UCSD-AML1 (cell line): ENCODE measurements at regions not wholly inside any gene's neighbourhood (a gene's known extent, or its start where the extent isn't known, plus 50 kb on each side); places are given as distances from the start of the nearest gene placed in this dataset.
A peak's percentile ranks its signal among the peaks of the same experiment; 100 is the strongest.
"Not testable (repeated sequence)": the region's sequence is repeated elsewhere in the genome, so short reads cannot be mapped to it uniquely, and the experiment has no call there.

Source experiments
- DNase-seq: peaks from one replicate; lab custom pipeline; 2025; ENCODE audit not compliant: unreplicated experiment; lab: John Stamatoyannopoulos, UW

DNA sequence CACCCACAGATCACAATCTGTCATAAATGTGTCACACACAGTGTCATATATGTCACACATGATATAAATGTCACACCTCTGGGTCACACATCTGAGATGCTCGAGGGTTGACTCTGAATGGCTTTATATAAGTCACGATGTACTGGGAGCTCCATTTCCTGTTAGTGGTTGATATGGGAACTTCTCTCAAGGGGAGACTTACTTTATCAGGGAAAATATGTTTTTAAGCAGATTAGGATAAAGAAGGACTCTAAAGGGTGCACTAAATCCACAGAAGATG is 83.9 kb upstream of the MEF2A start:
- no peak for DNase-seq

DNA sequence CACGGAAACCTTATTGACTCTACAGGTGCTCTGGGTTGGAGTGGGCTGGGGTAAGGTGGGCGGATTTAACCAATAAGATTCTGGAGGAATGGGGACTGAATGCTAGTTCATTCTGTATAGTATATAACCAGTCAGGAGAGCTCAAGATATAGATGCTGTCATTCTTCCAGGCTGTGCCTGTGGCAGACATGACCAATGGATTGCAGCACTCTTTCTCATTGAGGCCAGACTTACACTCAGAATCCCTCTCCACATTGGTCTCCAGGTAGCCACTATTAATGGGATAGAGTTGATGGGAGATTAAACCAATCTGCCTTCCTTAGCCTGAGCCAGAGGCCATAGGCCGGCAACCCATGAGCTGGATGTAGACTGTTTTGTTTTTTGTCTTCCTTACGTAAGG is 82.8 kb upstream of the MEF2A start:
- no peak for DNase-seq

DNA sequence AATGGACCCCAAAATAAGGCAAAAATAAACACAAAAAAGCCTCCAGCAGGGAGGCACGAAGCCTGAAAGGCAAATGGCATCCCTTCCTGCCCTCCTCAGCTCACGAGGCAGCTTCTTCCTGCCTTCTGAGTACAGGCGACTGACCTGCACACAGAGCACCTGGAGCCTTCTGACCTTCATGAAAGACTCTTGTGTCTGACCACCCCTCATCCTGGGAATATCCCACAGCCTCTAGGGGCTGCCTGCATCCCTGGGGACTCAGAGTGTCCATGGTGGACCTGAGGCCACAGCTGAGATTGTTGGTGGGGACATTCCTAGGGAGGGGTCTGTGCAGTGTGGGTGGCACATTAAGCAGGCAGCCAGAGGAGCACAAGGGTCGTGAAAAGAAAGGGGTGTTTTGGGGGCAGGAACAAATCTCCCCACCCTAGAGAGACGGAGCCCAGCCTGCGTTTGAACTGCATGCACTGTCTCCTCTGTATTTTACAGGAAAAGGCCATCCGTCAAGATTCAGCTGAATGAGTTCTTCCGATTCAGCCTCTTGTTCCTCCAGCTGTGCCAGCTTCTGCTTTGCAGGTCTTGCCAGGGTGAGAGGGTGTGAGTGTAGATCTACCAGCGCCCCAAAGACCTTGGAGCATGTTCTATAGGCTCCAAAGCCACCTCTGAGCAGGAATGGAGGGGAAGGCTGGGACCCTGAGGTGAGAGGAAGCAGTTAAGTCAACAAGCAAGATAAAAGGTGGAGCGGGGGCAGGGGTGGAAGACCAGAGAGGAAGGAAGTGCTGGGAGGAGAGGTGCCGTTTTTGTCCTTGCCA is 80.4 kb upstream of the MEF2A start:
- peak; percentile 59 for DNase-seq

DNA sequence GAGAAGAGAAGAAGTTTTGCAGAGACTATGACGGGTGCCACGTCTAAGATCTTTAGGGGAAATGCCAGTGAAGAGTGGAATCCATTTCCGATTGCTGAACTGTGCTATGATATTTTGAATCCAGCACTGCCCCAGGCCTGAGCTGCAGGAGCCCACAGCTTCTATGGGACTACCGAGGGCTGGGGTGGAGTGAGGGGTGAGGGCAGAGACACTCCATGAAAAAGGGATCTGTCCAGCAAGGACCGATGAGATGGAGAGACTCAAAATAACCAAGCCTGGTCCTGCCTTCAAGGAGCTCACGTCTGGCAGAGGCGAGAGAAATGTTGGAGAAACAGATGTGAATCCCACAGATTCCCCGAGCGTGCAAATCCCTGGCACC is 79.8 kb upstream of the MEF2A start:
- DNase-seq: no peak

DNA sequence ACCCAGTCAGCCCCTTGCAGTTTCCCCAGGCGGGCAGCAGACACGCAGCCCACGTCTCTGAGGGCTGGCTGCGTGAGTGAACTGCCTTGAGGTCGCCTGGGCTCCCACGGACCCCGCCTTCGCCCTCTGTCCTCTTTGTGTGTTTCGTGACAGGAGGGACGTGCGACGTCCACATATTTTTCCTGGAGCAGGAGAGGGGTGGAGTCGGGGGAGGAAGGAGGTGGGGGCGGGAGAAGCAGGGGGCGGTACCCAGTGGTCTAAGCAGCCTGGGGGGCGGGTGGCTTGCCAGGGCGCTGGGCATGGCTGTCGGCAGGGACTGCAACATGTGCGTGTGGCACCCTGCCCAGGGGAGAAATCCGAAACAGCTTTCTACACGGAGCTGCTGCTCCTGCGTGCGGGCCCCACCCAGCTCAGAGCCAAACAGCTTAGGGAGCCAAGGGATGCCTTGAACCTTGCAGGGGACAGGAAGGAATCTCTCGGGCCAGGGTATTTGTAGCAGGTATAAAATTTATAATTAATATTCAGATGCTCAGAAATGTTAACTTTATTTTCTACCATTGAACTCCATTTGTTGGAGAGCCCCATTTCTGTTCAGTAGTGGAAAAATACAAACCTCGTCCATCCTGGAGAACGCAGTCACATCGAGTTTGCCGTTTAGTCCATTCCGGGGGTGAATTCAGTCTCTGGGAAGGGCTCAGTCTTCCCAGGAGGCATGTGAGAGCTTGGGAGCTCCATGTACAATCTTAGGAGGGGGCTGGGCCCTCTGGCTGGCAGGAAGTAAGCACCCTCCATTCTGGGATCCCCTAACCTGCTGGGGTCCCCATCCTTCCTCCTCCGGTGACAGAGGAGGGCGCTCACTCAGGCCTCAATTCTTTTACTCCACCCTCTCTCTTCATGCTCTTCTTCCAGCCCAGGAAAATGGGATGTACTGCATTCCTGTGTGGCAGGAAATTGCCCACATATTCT is 79.1 kb upstream of the MEF2A start:
- DNase-seq: peak; percentile 65

DNA sequence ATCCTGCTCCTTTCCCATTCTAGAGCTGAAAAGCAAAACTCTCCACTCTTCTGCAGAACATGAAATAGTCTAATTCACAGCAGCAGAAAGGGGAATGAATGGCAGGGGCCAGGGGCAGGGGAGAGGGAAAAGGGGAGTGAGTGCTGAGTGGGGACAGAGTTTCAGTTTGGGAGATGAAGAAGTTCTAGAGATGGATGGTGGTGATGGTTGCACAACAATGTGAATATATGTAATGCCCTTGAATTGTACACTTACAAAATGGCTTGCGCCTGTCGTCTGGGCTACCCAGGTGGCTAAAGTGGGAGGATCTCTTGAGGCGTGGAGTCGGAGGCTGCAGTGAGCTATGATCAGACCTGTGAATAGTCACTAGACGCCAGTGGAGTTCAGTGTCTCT is 78.5 kb upstream of the MEF2A start:
- DNase-seq: no peak

DNA sequence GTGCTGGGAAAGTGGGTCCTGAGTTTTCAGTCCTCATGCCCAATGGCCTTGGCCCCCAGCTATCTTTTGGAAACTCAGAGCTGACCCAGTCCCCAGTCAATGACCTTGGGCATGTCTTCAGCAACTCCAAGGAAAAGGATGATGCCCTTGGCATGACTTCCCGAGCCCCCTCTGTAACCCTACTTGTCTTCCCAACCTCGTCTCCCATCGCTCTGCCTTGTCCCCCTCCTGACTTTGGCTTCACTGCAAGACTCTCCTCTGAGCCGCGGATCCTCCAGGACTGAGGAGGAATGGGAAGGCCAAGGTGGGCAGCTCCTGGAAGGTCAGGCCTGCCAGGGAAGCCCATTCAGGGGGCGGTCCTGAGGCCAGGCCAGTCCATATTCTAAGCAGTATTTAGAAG is 73.5 kb upstream of the MEF2A start:
- no peak for DNase-seq

DNA sequence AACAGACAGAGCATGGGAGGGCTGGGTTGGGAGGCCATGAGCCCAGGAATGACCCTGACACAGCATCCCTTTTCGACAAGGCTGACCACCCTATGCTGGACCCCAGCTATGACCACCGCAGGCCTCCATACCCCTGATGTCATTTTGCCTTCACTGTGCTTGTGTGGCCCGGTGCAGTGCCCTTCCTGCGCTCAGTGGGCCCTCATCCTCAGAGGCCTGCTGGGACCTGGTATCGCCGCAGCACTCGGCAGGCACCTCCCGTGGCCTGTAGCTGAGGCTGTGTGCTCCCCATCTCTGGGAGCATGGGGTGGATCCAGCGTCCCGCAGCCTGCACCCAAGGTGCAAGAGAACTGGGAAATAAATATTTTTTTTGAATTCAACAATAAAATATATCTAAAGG is 73.1 kb upstream of the MEF2A start:
- no peak for DNase-seq

DNA sequence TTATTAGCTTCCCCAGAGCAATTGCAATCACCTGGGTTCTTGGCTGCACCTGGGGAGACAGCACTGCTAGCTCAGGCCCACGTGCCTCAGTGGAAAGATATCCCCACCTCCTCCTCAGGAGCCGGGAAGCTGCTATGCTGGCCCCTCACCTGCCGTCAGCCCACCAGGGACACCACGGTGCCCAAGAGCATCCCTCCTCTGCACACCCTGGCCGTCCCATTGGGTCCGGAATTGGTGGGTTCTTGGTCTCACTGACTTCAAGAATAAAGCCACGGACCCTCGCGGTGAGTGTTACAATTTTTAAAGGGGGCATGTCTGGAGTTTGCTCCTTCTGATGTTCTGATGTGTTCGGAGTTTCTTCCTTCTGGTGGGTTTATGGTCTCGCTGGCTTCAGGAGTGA is 72.3 kb upstream of the MEF2A start:
- no peak for DNase-seq

DNA sequence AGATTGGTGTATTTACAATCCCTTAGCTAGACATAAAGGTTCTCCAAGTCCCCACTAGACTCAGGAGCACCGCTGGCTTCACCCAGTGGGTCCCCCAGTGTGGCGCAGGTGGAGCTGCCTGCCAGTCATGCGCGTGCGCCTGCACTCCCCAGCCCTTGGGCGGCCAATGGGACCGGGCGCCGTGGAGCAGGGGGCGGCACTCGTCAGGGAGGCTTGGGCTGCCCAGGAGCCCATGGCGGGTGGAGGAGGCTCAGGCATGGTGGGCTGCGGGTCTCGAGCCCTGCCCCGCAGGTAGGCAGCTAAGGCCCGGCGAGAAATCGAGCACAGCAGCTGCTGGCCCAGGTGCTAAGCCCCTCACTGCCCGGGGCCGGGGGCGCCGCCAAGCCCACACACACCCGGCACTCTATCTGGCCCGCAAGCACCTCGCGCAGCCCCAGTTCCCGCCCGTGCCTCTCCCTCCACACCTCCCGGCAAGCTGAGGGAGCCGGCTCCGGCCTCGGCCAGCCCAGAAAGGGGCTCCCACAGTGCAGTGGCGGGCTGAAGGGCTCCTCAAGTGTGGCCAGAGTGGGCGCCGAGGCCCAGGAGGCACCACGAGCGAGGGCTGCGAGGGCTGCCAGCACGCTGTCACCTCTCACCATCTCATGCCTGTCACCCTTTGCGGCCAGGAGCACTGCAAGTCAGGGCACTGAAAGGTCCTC is 71.1 kb upstream of the MEF2A start:
- not testable (repeated sequence) for DNase-seq

DNA sequence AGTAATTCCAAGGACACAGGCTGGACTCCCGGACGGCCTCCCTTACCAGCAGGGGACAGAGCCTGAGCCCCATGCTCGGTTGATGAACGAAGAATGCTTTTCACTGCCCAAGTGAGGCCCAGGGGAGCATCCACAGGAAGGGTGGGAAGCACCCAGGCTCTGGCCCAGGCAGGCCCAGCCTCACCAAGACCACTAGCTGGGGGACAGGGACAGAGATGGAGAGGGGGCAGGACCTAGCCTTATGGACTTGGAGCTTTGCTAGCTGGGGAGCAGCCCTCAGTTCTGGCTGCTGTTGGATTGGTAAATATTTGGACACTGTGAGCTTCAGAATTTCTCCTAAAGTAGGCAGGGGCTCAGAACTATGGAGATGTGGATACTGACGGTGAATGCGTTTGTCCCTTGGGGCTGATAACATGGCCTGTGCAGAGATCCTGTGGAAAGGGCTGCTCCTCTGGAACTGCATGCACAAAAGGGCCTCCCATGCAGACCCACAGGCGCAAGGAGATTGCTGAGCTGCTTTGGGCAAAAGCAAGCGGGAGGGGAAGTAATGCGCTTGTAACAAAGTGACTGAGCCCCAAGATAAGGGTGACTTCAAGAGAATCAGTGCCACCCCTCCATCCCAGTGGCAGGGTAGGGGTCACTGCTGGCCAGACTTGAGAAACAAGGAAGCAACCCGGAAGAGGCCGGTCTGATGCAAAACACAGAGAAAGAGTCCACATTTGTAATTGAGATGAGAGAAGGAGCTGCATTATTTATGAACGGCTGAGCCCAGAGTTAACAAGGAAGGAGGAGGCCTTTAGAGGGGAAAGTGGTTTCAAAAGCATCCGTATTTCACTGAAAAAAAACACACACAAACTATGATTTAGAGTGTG is 70.1 kb upstream of the MEF2A start:
- DNase-seq: peak; percentile 45

DNA sequence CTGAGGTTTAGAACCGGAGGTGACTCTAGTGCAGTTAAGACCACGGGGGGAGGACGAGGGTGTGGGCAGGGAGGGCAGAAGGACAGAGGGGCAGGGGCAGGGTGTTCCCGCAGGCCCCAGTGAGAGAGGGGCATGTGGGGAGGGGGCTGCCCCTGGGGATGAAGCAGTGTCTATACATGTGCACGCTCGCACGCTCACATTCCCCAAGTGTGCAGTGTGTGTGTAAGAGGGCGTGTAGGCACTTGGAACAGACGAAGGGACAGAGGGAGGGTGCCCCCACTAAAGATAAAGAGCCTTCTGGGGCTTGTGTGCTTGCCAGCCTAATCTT is 69.5 kb upstream of the MEF2A start:
- no peak for DNase-seq

DNA sequence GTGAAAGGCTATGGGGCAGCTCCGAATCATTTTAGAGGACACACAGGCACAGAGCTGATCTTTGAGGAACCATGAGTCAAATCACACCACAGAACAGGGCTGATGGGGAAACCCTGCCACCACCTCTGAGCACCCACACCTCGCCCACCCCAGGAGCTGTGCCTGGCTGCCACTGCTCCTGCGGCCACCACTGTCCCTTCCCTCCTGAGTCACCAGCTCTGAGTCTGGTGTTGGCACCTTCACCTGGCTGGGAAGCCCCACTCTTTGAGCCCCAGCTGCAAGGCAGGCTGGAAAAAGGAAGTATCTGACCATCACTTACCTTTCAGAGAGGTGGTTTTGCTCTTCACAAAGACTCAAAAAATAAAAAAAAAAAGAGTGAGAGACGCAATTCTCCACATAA is 63.6 kb upstream of the MEF2A start:
- no peak for DNase-seq

DNA sequence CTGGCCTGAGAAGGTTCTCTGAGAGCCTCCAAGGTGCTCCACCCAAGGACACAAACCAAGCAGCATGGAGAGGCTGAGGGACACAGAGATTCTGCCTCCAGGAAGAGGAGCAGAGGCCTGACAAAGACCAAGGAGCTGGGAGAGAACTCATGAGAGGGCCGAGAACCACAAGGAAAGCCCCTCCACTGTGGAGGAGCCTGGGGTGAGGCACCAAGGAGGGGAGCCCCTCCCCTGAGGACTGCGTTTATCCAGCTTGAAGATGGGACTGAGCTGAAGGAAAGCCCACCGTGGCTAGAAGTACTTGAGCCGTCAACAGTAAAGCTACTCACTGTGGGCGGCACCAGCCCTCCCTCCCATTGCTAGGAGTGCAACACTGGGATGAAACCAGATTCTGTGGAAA is 63.1 kb upstream of the MEF2A start:
- no peak for DNase-seq

DNA sequence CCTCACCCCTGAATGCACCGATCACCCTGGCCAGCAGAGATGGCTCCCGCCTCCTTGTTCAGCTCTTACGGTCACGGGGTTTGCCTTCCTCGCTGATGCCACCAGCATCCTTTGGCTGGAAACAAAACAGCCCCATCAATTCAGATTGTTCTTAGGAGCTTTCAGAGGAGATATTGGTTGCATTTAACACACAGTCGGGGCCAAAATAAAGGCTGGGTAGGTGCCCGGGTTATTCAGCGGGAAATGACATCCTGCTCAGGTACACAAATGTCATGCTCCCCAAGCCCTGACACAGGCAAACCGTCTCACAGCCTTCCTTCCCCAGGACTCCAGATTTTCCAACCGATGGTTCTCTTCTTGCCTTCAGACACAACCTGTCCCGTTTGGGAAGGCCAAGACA is 62.4 kb upstream of the MEF2A start:
- DNase-seq: no peak

DNA sequence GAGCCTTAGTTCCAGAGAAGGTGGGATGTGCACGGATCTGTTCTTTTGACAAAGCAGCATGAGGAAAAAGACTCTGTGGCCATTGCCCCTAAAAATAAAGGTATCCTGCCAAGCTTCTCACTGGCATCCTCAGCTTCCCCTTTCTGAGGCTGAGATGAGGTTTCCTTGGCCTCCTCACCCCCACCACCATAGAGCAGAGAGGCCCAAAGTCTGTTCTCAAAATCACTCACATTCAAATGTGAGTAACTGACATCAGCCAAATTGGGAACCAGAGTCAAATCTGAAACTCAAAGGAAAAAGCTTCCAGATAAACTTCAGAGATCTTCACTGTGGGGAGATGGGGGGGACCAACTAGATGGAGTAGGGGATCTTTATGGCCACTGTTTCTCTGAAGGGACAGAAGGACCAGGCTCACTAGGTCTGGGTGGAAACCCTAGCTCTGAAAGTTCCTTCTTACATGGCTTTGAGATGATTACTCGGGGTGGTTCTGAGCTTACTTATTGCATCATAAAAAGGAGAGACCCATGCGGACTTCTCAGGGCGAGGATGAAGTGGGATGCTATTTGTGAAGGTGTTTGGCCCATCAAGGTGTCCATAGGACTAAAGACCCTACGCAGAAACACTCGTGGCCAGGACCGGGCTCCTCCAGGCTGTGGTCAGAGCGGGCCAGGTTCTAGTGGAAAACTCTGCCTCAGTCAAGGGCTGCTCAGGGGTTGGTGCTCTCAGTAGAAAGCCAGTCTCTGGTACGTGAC is 61.5 kb upstream of the MEF2A start:
- no peak for DNase-seq

DNA sequence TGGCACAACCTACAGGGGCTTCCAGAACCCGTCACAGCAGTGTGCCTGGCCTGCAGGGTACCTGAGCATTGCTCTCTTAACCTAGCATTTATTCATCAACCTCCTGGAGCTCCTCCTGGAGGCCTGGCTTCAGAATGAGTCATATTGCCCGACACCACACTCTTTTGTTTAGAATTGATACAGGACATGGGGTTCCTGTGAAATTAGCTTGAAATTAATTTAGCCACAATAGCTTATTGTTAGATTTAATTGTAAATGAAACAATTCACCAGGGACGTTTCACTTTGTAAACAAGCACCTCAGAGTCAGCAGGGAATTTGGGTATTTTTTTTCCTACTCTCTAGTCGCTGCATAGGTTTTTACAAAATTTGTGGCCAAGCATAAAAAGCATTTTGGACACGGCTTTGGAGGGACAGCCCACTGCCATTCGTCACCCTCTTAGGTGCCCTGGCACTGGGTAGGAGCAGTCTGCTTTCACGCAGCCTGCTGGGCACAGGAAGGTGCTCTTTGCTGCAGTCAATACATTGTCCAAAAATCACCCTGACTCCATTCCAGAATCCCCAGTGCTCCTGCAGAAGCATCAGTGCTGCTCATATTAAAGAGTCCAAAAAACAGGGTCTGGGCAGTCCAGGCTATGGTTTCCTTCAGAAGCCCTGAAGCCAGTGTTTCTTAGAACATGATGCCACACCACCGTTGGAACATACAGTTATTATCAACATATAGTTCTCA is 60.8 kb upstream of the MEF2A start:
- DNase-seq: no peak

DNA sequence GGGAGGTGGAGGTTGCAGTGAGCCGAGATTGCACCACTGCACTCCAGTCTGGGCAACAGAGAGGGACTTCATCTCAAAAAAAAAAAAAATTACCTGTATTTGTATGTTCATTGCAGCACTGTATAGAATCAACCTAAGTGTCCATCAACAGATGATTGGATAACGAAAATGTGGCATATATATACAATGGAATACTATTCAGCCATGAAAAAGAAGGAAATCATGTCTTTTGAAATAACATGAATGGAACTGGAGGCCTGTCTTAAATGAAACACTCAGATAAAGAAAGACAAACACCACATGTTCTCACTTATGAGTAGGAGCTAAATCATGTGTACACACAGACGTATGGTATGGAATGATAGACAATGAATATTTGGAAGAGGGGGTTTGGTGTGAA is 59.4 kb upstream of the MEF2A start:
- no peak for DNase-seq

DNA sequence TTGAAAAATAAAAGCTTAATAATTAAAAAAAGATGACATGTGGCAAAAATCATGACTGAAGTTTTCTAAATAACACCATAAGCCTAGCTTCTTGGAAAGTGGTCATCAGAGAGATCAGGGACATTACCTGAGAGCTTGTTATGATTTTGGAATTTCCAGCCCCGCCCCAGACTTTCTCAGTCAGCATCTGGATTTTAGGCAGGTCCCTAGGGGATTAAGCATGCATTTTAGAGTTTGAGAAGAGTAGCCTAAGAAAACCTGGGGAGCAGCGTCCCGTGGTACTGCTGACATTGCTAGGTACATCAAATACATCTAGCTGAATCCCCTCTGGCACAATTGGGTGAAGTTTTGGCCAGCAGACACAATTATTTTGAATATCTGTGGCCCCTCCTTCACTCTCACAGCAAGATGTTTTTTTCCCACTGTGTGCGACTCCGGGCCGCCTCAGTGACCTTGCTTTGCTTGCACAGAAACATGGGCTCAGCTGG is 58.7 kb upstream of the MEF2A start:
- DNase-seq: no peak
